GM12875 (cell line): ENCODE measurements at regions not wholly inside any gene's neighbourhood (a gene's known extent, or its start where the extent isn't known, plus 50 kb on each side); places are given as distances from the start of the nearest gene placed in this dataset.

Experiments
- H3K4me3 ChIP-seq: one replicate; pipeline ENCODE4 v1.5.1; 2011; ENCODE audit warnings: low read depth, low read length, control low read depth
- CTCF ChIP-seq: IDR thresholded peaks from 2 replicates; pipeline ENCODE4 v1.5.1; 2011; ENCODE audit warnings: low read depth, mild to moderate bottlenecking, control low read depth, inconsistent platforms, low read length, moderate library complexity, borderline replicate concordance; ENCODE audit not compliant: insufficient read depth

- no peak overlapping the region for H3K4me3 ChIP-seq
- no peak for TF ChIP-seq CTCF
These were observed 80.6 kb downstream of the RPL27A start for GRCh38 chr11:8763070-8763685.

- no peak for TF ChIP-seq CTCF
- no peak overlapping the region for H3K4me3 ChIP-seq
These were observed 82.7 kb downstream of the RPL27A start for GRCh38 chr11:8765294-8765693.

GRCh38 chr11:8766043-8766987, 83.7 kb downstream of the RPL27A start:
- no peak for TF ChIP-seq CTCF
- H3K4me3 ChIP-seq: no peak overlapping the region

- TF ChIP-seq CTCF: no peak
- H3K4me3 ChIP-seq: no peak overlapping the region
These were observed 84.4 kb downstream of the RPL27A start for GRCh38 chr11:8766988-8767374.

- H3K4me3 ChIP-seq: no peak overlapping the region
- no peak for TF ChIP-seq CTCF
These were observed 85.0 kb downstream of the RPL27A start for GRCh38 chr11:8767466-8768142.

GRCh38 chr11:8768625-8769333, 86.2 kb downstream of the RPL27A start:
- no peak for TF ChIP-seq CTCF
- H3K4me3 ChIP-seq: no peak overlapping the region
